Heart right ventricle (tissue), 16 donors: ENCODE measurements at regions not wholly inside any gene's neighbourhood (a gene's known extent, or its start where the extent isn't known, plus 50 kb on each side); places are given as distances from the start of the nearest gene placed in this dataset.
A peak's percentile ranks its signal among the peaks of the same experiment; 100 is the strongest.

Experiments used
- ATAC-seq, 8 donors: fragments of 200-7000 bp; cut with Tn5 transposase; one replicate each; pipeline ENCODE4 v1.9.1; 2020; ENCODE audit warnings: mild to moderate bottlenecking in 8 of 8, moderate library complexity in 8 of 8, moderate number of reproducible peaks in 1 of 8
- DNase-seq, 2 donors: peaks; one replicate each; pipeline ENCODE4 v3.0.0-alpha.2; 2020
- H3K27ac ChIP-seq, 10 donors: fragments of 200-600 bp; sonication (generic) in 2 of 10; one replicate each; pipeline versions ENCODE4 v1.5.0 to v1.8.0; 2020 to 2022; ENCODE audit warnings: mild to moderate bottlenecking in 3 of 10
- H3K27me3 ChIP-seq, 7 donors: fragments of 200-600 bp; one replicate each; pipeline ENCODE4 v1.8.0; 2021 to 2022; ENCODE audit warnings: mild to moderate bottlenecking in 2 of 7
- H3K36me3 ChIP-seq, 9 donors: fragments of 200-600 bp; sonication (generic) in 1 of 9; one replicate each; pipeline versions ENCODE4 v1.5.0 to v1.8.0; 2020 to 2022; ENCODE audit warnings: mild to moderate bottlenecking in 2 of 9
- H3K4me1 ChIP-seq, 9 donors: fragments of 200-600 bp; sonication (generic) in 1 of 9; one replicate each; pipeline versions ENCODE4 v1.5.0 to v1.8.0; 2020 to 2022; ENCODE audit warnings: mild to moderate bottlenecking in 4 of 9
- H3K4me3 ChIP-seq, 10 donors: fragments of 200-600 bp; sonication (generic) in 2 of 10; one replicate each; pipeline versions ENCODE4 v1.5.0 to v1.8.0; 2020 to 2022; ENCODE audit warnings: mild to moderate bottlenecking in 7 of 10, moderate library complexity in 2 of 10
- H3K9me3 ChIP-seq, 11 donors: fragments of 200-600 bp in 10 of 11; sonication (generic) in 2 of 11; one replicate each; pipeline versions ENCODE4 v1.5.0 to v1.8.0; 2013 to 2022; ENCODE audit warnings: mild to moderate bottlenecking in 2 of 11, control low read depth in 1 of 11, moderate library complexity in 1 of 11
- CTCF ChIP-seq, 9 donors: fragments of 200-600 bp; sonication (generic) in 2 of 9; IDR thresholded peaks; one replicate each; pipeline versions ENCODE4 v1.5.0 to v1.8.0; 2021 to 2022; ENCODE audit warnings: antibody characterized with exemption in 9 of 9, mild to moderate bottlenecking in 5 of 9, moderate library complexity in 1 of 9
- WGBS, 2 donors: extraction: QIAGEN DNeasy Blood & Tissue Kit; methylation state at CpG; one replicate each; pipeline ENCODE4 v1.1.7; 2013; ENCODE audit warnings: inconsistent platforms in 1 of 2; 5-methylcytosine and 5-hydroxymethylcytosine counted together
- intact Hi-C, 10 donors: fragments of 100-400 bp; cut with DNase I; formaldehyde crosslinking; loops; one replicate each; pipeline versions ENCODE4 v1.11.1 to v1.14.2; 2022
- donor health status: Arrhythmogenic right ventricular cardiomyopathy.
- donor health status: ischemic (EF 13 %, LVEDD 7.1; RV severe dilation, severe dysfunction).
- donor health status: healthy with polysubstance abuse.
- donor health status: DM: no; HTN: yes; CAD: no.
- donor health status: DM: no; HTN: no; CAD: no.
- donor health status: ischemic (EF 25% LVEDD 6.9; RV normal size, moderate dysfunction).
- donor health status: ischemic (EF 25% LVEDD 5.7; RV mildly dilated, moderate dysfunction).
- donor health status: healthy.
- donor health status: DM: yes; HTN: yes; CAD: no.
- donor health status: Ischemic cardiomyopathy.
- donor health status: ischemic (EF 35%, LVEDD 5.7; RV mildly dilated, moderate dysfunction).
- donor health status: nonischemic (EF 11% LVEDD 7.7; RV severe dilation, severe dysfunction).
- donor health status: DM: yes; HTN: yes; CAD: no.
- donor health status: PGD.
- donor health status: ischemic (EF 29% LVEDD 5.4; RV normal size, mild dysfunction).
- donor health status: nonischemic (EF 23%, LVEDD 6.1; RV moderate dilation, normal function).

GRCh38 chr17:15106540-15106939 lies 158.6 kb downstream of the PMP22 start:
- ATAC-seq = peak in 1 of 8 donors; percentile 25
- peak overlapping the region in 3 of 10 donors; percentile 3 to 39 (median 9) for H3K27ac ChIP-seq
- no peaks in the 10 kb centered on the region for H3K27me3 ChIP-seq

GRCh38 chr17:15103785-15104184 lies 161.3 kb downstream of the PMP22 start:
- no peak for TF ChIP-seq CTCF (IDR thresholded peaks at IDR 0.05)
- intact Hi-C loops = no loop called here
- Histone ChIP-seq H3K4me3 (no peak overlapping the region), H3K27me3 (no peaks in the 10 kb centered on the region), H3K36me3 (no peaks in the 10 kb centered on the region), H3K27ac (peak overlapping the region in 2 of 10 donors; percentile 23 to 39), H3K4me1 (peaks cover 0 to 6% (median 0%) of the 10 kb centered on the region in 9 donors), H3K9me3 (no peaks in the 10 kb centered on the region)
- no peak for DNase-seq
- ATAC-seq = peak in 5 of 8 donors; percentile 70 to 78 (median 74)
- 64 to 70% methylated on average over 4 of the region's 4 CpGs for WGBS, 2 donors

More at GRCh38 chr17:15106540-15106939, 158.6 kb downstream of the PMP22 start:
- peaks cover 0 to 11% (median 0%) of the 10 kb centered on the region in 9 donors for H3K4me1 ChIP-seq
- DNase-seq = no peak
- no peak for TF ChIP-seq CTCF (IDR thresholded peaks at IDR 0.05)
- H3K4me3 ChIP-seq = no peak overlapping the region
- H3K36me3 ChIP-seq = no peaks in the 10 kb centered on the region
- intact Hi-C loops = no loop called here
- WGBS, 2 donors = 61 to 63% methylated on average over 3 of the region's 3 CpGs
- H3K9me3 ChIP-seq = no peaks in the 10 kb centered on the region

- Histone ChIP-seq H3K9me3 (no peaks in the 10 kb centered on the region), H3K36me3 (no peaks in the 10 kb centered on the region), H3K27me3 (no peaks in the 10 kb centered on the region), H3K4me1 (peaks cover 0 to 11% (median 0%) of the 10 kb centered on the region in 9 donors), H3K27ac (no peak overlapping the region), H3K4me3 (no peak overlapping the region)
- TF ChIP-seq CTCF (IDR thresholded peaks at IDR 0.05) = no peak
- ATAC-seq (no peak), DNase-seq (no peak)
- WGBS, 2 donors = 75 to 84% methylated on average over 2 of the region's 2 CpGs
- intact Hi-C loops = no loop called here
Observed at GRCh38 chr17:15101175-15101574, 164.0 kb downstream of the PMP22 start.

- H3K4me1 ChIP-seq = peaks cover 0 to 22% (median 0%) of the 10 kb centered on the region in 9 donors
- WGBS, 2 donors = 37 to 51% methylated on average over 4 of the region's 4 CpGs
- TF ChIP-seq CTCF (IDR thresholded peaks at IDR 0.05) = no peak
- DNase-seq = no peak
- no peak overlapping the region for H3K4me3 ChIP-seq
- intact Hi-C loops = loop anchor here in 1 of 10 donors (10.0 kb wide), 1 partner anchor 58 kb away; no protein-coding TSS in a partner anchor
- H3K27ac ChIP-seq = peak overlapping the region in 1 of 10 donors; percentile 22
- H3K27me3 ChIP-seq = no peaks in the 10 kb centered on the region
- no peaks in the 10 kb centered on the region for H3K36me3 ChIP-seq
- H3K9me3 ChIP-seq = peaks cover 0 to 6% (median 0%) of the 10 kb centered on the region in 11 donors
- ATAC-seq = no peak
Observed at GRCh38 chr17:15096511-15096910, 168.6 kb downstream of the PMP22 start.
